ENCODE measurements at regions not wholly inside any gene's neighbourhood (a gene's known extent, or its start where the extent isn't known, plus 50 kb on each side); places are given as distances from the start of the nearest gene placed in this dataset.

DNA sequence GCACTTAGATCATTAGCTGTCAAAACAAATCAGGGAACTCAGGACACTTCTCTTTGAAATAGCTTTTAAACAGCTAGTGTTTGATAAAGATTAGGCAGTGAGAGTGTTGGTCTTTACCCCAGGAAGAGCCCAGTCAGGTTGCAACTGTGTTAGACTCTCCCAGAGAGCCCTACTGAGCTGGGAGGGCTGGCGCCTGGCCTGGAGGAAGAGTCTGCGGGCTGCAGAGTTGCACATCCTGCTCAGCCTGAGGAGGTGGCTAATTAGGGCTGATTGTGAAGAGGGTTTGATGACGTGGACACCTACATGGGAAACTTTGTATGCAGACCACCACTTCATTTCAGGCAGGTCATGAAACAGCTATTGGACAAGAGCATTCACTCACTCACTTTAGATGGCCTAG, 112.0 kb downstream of the TMEM174 start:
- DNase-seq: peak; percentile 26

DNA sequence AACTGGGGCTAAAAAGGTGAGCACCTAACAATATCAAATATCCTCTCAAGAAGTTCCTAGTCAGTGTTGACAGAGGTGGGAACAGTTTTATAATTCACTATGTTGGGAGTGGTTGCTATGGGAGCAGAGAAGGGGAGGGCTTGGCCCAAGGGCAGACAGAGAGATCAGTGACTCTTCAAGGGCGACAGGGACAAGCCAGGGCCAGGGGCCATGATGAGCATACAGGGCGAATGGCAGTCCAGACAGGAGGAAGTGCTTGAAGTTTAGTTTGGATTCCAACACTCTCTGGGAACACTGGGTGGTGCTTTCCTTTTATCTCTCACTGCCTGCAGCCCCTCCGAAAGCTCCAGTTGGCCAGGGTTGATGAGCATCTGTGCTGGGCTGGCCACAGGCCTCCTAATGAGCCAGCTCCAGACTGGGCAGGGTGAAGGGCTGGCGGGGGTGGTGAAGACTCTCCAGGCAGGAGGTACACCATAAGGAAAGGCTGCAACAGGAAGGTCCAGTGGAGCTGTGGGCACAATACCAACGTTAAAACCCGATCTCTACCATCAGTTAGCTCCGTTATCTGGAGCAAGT, 111.3 kb downstream of the TMEM174 start:
- DNase-seq: peak; percentile 19

- DNase-seq: peak; percentile 86
These were observed 109.9 kb downstream of the TMEM174 start for GRCh38 chr5:73282923-73283322.

- DNase-seq: peak; percentile 90
These were observed 109.4 kb downstream of the TMEM174 start for GRCh38 chr5:73282383-73282782.

GRCh38 chr5:73280821-73281746, 108.1 kb downstream of the TMEM174 start:
- DNase-seq: peak; percentile 98

- no peak for DNase-seq
These were observed 107.4 kb downstream of the TMEM174 start for GRCh38 chr5:73280386-73280785.

- no peak for DNase-seq
These were observed 106.8 kb downstream of the TMEM174 start for GRCh38 chr5:73279805-73280204.

GRCh38 chr5:73278693-73279092, 105.7 kb downstream of the TMEM174 start:
- DNase-seq: peak; percentile 22

DNA sequence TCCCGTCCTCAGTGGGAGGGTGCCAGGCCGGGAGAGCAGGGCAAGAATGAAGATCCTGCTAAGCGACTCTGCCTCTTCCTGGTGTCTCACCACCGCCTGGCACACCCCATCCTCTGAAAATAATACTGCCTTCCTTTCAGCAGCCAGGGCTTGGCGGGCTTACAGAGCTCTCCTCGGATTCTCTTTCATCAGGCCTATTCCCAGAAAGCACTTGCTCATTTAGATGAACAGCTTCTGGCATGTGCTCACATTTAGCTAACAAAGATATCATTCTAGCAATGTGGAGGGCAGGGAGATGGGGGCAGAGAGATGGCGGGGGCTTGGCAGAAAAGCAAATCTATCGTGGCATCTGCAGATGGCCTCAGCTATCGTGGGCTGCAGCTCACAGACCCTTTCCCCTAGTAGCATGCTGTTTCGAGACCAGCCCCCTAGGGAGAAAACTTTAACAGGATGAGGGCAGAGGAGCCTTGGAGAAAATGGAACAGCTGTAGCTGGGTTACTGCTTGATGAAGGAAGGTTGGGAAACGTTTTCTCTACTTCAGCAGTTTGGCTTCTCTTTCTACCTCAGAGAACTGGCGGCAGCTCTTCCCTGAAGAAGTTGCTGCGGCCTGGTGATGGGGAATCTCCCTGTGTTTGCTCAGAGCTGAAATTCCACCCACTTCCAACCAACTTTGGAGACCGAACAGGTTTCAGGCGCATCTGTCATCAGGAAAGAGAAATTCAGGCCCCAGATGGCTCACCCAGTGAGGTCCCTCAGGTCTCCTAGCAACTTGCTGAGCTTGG, 102.1 kb downstream of the TMEM174 start:
- DNase-seq: peak; percentile 59

- no peak for DNase-seq
These were observed 101.1 kb downstream of the TMEM174 start for GRCh38 chr5:73274121-73274520.

DNA sequence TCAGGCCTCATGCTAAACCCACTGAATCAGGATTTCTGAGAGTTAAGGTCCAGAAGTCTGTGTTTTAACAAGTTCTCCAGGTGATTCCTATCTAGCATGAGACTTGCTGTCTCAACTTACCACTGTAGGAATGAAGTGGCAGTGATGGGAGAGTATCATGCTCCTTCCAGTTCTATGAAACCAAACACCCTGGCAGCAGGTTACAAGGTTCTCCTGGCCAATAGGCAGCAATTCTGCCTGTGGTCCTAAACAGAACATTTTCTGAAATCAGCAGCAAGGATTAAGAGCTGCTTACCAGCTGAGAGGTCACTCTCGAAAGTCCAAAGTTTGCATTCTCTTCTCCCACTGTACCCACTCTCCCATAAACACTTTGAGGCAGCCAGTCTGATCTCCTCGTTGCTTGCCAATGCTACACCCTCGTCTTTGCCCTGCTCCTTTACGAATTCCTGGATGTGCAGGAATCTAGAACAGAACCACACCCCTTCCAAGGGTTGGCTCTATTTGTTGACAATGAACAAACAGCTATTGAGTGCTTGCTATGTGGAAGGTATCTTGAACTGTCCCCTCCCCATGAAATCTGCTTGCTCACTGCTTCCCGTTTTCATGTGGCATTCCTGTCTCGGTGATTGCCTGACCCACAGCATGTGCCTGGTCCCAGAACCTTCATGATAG, 100.5 kb downstream of the TMEM174 start:
- no peak for DNase-seq

DNA sequence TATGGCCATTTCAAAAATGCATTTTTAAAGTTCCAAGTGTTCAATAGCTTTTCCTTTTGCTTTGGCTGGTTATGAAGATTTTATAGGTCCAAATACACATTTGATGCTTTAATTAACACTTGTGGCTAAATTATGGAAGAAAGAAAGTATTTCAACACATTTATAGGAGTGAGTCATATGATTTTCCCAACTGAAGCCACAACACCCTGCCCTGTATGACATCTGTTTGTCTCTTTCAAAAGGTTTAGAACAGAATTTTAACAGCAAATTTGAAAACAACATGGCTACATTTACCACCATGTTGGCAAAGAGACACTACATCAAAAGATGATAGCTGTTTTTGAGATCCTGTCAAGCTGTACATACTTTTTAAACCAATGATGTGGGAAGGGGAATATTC, 99.4 kb downstream of the TMEM174 start:
- no peak for DNase-seq

GRCh38 chr5:73268826-73269225, 95.8 kb downstream of the TMEM174 start:
- DNase-seq: no peak

DNA sequence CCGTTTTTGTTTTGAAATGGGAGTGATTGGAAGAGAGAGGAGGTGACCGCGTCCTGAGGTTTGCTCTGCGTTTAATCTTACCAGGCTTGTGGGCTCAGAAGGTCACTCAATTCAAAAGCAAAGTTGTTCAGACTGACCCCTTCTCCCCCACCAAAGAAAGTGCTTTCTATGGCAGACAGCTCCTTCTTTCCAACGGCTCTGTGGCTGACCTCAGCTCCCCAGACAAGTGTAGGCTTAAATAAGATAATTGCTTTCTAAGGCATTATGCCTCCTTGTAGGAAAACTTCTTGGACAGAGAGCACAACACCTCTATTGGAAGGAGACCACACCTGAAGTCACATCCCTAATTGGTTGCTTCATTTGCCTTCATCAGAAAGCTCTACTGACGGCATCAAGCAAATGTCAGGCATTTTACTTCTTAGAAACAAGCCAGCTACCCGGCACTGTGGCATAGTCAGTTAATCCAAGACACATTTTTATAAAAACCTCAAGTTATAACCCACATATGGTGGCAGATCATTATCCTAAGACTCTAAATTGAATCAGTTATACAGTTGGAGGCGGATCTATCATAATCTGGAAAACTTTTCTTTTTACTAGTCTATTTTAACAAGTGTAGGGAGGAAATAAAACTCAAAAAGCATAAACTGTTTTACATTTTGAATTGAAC, 94.9 kb downstream of the TMEM174 start:
- DNase-seq: no peak

DNA sequence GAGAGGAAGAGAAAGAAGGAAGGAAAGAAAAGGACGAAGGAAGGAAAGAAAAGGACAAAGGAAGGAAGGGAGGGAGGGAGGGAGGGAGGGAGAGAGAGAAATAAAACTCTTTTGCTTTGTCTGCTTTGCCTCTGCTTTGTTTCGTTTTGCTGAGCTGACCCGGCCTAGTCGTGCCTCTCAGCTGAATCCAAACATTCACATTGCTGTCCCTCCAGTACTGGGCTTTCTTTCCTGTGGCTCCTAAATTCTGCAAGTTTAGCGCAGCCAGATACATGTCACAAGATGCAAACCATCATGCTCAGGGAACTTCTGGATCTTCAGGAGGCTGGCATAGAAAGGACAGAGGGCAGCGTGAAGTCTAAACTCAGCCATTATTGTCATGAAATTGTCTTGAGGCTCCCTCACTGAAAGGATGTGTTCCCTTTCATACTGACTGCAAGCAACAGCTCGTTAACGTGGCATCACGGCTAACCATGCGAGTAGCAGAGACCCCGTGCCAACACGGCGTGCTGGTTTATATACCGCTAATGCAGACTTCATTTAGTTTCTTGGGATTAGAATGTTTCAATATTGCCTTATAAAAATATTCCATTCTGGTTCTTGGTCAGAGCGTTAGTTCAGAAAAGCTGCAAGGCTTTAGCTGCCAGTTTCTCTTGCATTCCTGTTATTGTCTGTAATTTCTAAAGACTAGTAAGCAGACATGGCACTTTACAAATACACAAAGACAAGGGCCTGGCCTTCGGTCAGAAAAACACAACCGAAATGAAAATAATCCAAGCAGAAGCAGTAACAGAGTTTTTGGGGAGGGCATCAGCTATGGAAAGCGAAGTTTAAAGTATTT, 94.2 kb downstream of the TMEM174 start:
- DNase-seq: no peak

GRCh38 chr5:73266176-73266738, 93.3 kb downstream of the TMEM174 start:
- DNase-seq: no peak

GRCh38 chr5:73265641-73266040, 92.6 kb downstream of the TMEM174 start:
- DNase-seq: peak; percentile 33

GRCh38 chr5:73264631-73265030, 91.6 kb downstream of the TMEM174 start:
- no peak for DNase-seq

GRCh38 chr5:73263001-73263710, 90.2 kb downstream of the TMEM174 start:
- no peak for DNase-seq

GRCh38 chr5:73256862-73257261, 83.9 kb downstream of the TMEM174 start:
- DNase-seq: no peak
